ENCODE measurements at regions not wholly inside any gene's neighbourhood (a gene's known extent, or its start where the extent isn't known, plus 50 kb on each side); places are given as distances from the start of the nearest gene placed in this dataset.
A peak's percentile ranks its signal among the peaks of the same experiment; 100 is the strongest.

DNA sequence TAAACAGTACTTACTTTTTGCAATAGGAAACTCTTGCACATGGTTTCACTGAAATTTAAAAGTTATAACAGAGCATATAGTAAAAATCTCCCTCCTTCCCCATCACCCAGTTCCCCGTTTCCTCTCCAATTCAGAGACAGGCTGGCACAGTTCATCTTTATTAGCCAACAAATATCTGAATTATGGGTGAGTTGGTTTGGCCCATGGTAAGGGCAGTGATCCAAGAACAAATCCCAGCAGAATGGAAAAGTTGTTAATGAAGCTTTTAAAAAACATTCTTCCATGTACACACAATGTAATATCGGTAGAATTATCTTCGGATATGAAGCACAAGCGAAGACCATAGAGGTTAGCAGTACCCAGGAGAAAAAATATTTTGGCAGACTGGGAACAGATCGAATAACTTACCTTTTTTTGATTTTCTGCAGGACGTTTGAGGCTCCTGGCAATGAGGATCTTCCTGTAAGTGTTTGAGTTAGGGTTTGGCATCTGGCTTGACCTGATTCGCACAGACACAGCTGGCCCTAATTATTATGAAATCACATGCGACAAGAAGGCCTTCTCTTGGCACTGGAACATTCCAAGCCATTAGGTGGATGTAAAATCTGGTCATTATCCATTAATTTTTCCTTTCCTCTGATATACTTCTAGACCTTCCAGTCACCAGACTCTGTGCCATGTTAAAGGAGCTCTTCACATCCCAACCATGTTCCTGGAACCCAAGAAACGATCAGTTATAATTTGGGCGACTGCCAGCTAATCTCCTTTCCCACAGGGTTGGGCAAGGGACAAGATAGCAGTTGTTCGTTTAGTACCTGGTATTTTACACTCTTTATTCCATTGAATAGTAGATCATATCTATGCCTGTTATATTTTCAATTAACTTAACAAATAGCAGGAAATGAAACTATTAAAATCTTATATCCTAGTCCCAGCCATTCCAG is 139.4 kb upstream of the TSC22D1 start:
- H3K27ac ChIP-seq = peak overlapping the region; percentile 61
- no peaks in the 10 kb centered on the region for H3K79me2 ChIP-seq
- no peaks in the 10 kb centered on the region for H4K20me1 ChIP-seq (ENCODE audit: insufficient read depth, poor library complexity, severe bottlenecking)
- TF ChIP-seq EZH2phosphoT487 (IDR thresholded peaks at IDR 0.05; ENCODE audit: low read depth, severe bottlenecking, unreplicated experiment) (no peak), EZH2 (IDR thresholded peaks at IDR 0.05; ENCODE audit: borderline replicate concordance) (no peak)
- TF ChIP-seq, protein P1, sequence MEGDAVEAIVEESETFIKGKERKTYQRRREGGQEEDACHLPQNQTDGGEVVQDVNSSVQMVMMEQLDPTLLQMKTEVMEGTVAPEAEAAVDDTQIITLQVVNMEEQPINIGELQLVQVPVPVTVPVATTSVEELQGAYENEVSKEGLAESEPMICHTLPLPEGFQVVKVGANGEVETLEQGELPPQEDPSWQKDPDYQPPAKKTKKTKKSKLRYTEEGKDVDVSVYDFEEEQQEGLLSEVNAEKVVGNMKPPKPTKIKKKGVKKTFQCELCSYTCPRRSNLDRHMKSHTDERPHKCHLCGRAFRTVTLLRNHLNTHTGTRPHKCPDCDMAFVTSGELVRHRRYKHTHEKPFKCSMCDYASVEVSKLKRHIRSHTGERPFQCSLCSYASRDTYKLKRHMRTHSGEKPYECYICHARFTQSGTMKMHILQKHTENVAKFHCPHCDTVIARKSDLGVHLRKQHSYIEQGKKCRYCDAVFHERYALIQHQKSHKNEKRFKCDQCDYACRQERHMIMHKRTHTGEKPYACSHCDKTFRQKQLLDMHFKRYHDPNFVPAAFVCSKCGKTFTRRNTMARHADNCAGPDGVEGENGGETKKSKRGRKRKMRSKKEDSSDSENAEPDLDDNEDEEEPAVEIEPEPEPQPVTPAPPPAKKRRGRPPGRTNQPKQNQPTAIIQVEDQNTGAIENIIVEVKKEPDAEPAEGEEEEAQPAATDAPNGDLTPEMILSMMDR (IDR thresholded peaks at IDR 0.05; ENCODE audit: poor library complexity) = no peak
- H3K36me3 ChIP-seq (replicated peaks; ENCODE audit: insufficient read depth, low read depth) = no peaks in the 10 kb centered on the region
- H3K9me3 ChIP-seq (ENCODE audit: low read depth) = no peaks in the 10 kb centered on the region
- DNase-seq (ENCODE audit: low spot score) = no peak
- H3K4me3 ChIP-seq = no peak overlapping the region
- no peak overlapping the region for H2AFZ ChIP-seq
- H3K4me2 ChIP-seq = peak overlapping the region; percentile 12
- peaks cover 5% of the 10 kb centered on the region for H3K4me1 ChIP-seq (ENCODE audit: insufficient read depth)
- WGBS (ENCODE audit: low lambda C conversion rate, missing lambda C conversion rate) = 69% methylated on average over 11 of the region's 11 CpGs
- no peaks in the 10 kb centered on the region for H3K27me3 ChIP-seq
- no peaks in the 10 kb centered on the region for H3K9me2 ChIP-seq (replicated peaks; ENCODE audit: insufficient read depth)

DNA sequence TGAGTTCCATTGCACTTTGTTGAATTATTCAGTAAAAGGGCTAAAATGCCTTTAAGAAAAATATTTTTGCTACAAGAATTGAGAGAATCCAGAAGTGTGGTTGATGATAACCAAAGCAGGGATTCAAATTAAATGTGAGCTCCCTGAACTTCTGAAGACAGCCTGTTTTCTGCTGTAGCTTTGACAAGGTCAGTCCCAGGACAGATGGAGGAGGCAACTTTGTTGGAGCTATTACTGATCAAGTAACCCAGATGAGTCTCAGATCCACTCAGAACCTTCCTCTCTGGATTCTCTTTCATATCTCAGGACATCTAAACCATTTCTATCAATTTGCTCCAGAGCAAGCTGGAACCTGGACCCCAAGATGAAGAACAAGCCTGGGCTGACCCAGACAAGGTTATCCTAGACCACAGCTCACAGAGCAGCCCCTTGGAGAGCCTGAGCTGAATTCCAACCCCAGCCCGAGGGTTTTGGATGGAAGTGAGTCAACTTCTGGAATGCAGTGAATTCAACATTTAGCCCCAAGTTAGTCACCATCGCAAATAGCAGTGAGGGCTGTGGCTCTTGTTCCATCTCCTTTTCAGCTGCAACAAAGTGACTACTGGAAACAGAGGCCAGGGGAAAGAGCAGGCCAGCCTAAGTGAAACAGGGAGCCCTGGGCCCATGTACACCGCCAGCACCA is 137.8 kb upstream of the TSC22D1 start:
- H3K4me1 ChIP-seq (ENCODE audit: insufficient read depth) = peaks cover 5% of the 10 kb centered on the region
- H3K27me3 ChIP-seq = no peaks in the 10 kb centered on the region
- no peaks in the 10 kb centered on the region for H3K36me3 ChIP-seq (replicated peaks; ENCODE audit: insufficient read depth, low read depth)
- DNase-seq (ENCODE audit: low spot score) = peak; percentile 26
- H3K4me2 ChIP-seq = no peak overlapping the region
- TF ChIP-seq, protein P1 (IDR thresholded peaks at IDR 0.05; ENCODE audit: poor library complexity) = no peak
- TF ChIP-seq EZH2 (IDR thresholded peaks at IDR 0.05; ENCODE audit: borderline replicate concordance) (no peak), EZH2phosphoT487 (IDR thresholded peaks at IDR 0.05; ENCODE audit: low read depth, severe bottlenecking, unreplicated experiment) (no peak)
- H3K27ac ChIP-seq = peak overlapping the region; percentile 72
- H2AFZ ChIP-seq = no peak overlapping the region
- H4K20me1 ChIP-seq (ENCODE audit: insufficient read depth, poor library complexity, severe bottlenecking) = no peaks in the 10 kb centered on the region
- WGBS (ENCODE audit: low lambda C conversion rate, missing lambda C conversion rate) = 63% methylated on average over 3 of the region's 3 CpGs
- H3K4me3 ChIP-seq = no peak overlapping the region
- no peaks in the 10 kb centered on the region for H3K9me2 ChIP-seq (replicated peaks; ENCODE audit: insufficient read depth)
- no peaks in the 10 kb centered on the region for H3K79me2 ChIP-seq
- H3K9me3 ChIP-seq (ENCODE audit: low read depth) = no peaks in the 10 kb centered on the region

DNA sequence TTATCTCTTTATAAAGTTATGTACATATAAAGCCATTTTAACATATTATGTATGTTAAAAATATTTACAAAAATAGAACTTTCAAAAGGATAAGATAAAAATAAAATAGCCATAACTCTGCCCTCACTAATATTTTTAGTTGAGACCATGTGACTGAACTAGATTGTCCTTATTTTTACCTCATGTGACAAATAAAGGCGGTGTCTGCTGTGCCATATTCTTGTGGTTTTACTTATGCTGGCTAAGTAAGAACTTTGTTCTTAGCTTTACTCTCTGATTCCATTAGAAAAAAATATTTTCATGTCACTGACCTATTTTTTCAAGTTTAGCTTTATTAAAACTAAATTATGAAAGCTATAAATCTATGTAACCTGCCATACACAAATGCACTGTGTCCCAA is 135.6 kb upstream of the TSC22D1 start:
- no peak for DNase-seq (ENCODE audit: low spot score)
- Histone ChIP-seq H2AFZ (no peak overlapping the region), H3K9me2 (replicated peaks; ENCODE audit: insufficient read depth) (no peaks in the 10 kb centered on the region), H3K4me2 (no peak overlapping the region), H3K27ac (no peak overlapping the region), H3K27me3 (no peaks in the 10 kb centered on the region), H3K4me1 (ENCODE audit: insufficient read depth) (peaks cover 5% of the 10 kb centered on the region), H3K79me2 (no peaks in the 10 kb centered on the region), H3K36me3 (replicated peaks; ENCODE audit: insufficient read depth, low read depth) (no peaks in the 10 kb centered on the region), H4K20me1 (ENCODE audit: insufficient read depth, poor library complexity, severe bottlenecking) (no peaks in the 10 kb centered on the region), H3K9me3 (ENCODE audit: low read depth) (no peaks in the 10 kb centered on the region), H3K4me3 (no peak overlapping the region)
- WGBS (ENCODE audit: low lambda C conversion rate, missing lambda C conversion rate) = 97% methylated on average over 1 of the region's 1 CpG
- no peak for TF ChIP-seq EZH2phosphoT487 (IDR thresholded peaks at IDR 0.05; ENCODE audit: low read depth, severe bottlenecking, unreplicated experiment)
- TF ChIP-seq, protein P1 (IDR thresholded peaks at IDR 0.05; ENCODE audit: poor library complexity) = no peak
- TF ChIP-seq EZH2 (IDR thresholded peaks at IDR 0.05; ENCODE audit: borderline replicate concordance) = no peak
